GM21528 (cell line): ENCODE measurements at regions not wholly inside any gene's neighbourhood (a gene's known extent, or its start where the extent isn't known, plus 50 kb on each side); places are given as distances from the start of the nearest gene placed in this dataset.

Experiments used
- ATAC-seq: cut with Tn5 transposase; IDR thresholded peaks from one replicate; pipeline ENCODE4 v1.9.1; 2021; ENCODE audit warnings: mild to moderate bottlenecking, moderate library complexity; ENCODE audit not compliant: unreplicated experiment, low FRiP score

DNA sequence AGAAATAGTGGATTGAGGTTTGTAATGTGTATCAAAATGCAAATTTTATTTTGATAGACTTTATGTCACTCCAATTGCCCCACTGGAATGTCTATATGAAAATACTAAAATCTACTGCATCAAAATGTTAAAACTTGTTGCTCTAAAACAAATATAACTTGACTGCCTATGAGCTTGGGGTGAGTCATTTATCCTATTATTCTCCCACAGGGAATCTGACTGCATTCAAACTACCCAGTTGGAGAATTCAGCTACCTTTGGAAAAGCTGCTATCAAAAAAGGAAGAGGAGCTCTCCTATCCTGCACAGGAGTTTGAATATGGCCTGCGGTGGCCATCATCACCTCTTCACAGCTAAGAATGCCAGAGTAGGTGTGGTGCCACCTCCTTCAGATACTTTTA, 173.1 kb downstream of the KLHL28 start:
- no peak for ATAC-seq

DNA sequence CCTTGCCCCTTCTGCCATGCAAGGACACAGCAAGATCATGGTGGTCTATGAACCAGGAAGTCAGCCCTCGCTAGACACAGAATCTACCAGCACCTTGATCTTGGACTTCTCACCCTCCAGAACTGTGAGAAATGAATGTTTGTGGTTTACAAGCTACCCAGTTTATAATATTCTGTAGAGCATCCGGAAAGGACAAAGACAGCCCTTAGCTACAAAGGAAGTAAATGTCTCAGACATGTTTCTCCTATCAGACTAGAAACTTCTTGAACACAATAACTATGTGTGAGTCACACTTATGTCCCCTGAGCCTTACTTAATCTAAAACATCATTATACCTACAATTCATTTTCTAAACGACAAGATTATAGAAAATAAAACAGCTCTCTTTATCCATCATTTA, 176.7 kb downstream of the KLHL28 start:
- no peak for ATAC-seq

DNA sequence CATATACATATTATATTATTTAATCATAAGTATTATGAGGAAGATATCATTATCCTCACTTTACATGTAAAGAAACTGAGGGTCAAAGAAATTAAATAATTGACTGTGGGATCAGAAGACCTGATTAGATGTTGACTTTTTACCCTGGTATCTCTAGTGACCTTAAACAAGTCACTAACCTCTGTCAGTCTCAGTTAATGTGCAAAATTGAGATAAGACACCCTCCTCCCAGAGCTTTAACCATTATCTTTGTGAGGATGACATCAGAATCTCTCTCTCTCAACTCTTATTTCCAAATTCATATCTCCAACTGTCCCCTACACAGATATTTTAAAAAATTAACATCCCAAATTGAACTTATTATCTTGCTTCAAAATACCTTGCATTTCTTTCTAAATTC, 177.8 kb downstream of the KLHL28 start:
- ATAC-seq: no peak

DNA sequence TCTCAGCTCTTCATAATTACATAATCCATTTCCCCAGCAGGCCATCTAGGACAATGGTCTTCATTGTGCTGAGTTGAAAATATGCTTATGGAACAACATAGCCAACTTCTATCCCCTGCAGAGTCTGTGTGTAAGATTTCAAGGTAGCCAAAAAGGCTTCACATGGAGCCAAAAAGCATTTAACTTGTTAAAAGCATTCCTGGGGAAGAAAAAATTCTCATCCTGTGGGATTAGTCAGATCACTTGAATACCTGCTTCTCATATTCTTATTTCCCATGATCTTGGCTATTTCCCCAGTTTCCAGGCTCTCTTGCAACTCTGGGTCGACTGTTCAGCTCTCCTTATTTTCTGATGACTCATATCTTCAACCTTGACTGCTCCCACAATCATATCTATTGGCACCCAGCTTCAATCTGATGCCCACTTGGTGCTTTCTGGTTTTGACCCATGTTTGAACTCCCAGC, 178.9 kb downstream of the KLHL28 start:
- ATAC-seq: no peak

DNA sequence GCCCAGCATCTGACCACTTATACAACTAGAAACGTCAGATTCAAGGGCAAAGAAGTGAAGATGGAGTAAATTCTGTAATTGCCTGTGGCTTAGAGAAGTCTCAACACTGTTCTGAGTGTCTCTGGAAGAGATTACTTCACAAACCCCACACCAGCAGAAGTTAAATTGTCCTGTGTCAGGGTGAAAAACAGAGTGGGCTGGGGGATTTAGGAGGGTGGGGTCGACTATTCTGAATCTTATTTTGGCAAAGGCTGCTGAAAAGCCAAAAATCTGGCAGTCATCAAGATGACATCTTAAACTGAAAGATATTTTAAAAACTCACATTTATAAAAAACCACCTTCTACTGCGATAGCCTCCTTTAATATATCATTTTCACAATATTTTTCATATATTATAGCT, 180.8 kb downstream of the KLHL28 start:
- ATAC-seq: no peak

DNA sequence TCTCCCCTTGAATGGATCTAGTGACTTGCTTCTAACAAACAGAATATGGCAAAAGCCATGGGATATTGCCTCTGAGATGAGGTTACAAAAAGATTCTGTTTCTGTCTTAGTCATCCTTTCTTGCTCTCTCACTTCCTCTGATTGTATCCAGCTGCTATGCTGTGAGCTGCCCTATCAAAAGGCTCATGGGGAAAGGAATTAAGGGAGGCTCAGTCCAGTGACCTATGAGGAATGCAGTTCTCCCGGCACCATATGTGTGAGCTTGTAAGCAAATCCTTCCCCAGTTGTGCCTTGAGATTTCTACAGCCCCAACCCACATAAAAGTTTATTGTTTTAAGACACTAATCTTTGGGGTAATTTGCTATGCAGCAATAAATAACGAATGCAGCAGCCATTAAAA, 183.1 kb downstream of the KLHL28 start:
- no peak for ATAC-seq

DNA sequence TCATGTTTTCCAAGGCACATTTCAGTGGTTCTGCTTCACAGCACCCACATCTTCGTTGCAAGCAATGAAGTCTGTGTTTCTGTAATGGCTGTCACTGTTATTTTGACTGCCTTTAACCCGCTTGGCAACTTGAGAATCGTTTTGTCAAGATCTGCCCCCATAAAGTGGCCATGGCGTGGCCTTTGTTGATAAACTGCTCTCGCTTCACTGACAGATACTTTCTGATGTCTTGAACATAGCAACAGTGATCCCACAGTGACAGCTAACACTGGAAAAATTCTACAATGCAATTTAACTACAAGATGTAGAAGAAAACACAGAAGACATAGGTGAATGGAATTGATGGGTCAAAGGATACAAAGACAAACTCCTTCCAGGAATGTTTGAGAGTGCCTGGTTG, 184.2 kb downstream of the KLHL28 start:
- ATAC-seq: no peak

DNA sequence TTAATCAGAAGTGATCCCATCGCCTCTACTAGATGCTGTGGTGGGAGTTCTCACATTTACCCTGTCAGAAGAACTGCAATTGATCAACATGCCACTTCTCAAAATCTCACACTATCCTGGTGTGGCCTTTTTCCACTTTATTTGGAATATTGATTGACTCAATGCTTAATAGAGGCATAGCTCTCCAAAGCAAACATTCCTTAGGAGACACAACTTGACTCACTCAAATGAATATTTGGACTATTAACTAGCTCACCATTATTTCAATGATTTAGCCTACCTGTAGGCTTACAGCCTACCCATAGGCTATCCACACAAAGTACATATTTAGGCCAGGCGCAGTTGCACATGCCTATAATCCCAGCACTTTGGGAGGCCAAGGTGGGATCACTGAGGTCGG, 186.5 kb downstream of the KLHL28 start:
- no peak for ATAC-seq

DNA sequence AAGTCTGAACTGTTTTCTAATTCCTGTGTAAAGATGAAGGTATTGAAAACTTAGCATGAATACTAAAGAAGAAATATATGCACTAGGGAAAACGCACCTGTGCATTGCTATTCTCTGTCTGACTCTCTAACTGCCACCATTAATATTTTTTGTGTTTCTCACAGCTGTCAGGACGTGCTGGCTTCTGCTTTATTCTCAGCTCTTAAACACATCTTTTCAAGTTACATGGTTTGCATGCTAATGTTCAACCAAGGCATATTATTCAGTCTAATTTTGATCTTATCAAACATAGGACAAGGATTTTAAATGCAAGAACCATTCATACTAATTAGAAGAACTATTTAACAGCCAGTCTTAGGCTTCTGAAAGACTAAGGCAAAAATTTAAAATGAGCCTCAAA, 187.4 kb downstream of the KLHL28 start:
- no peak for ATAC-seq

DNA sequence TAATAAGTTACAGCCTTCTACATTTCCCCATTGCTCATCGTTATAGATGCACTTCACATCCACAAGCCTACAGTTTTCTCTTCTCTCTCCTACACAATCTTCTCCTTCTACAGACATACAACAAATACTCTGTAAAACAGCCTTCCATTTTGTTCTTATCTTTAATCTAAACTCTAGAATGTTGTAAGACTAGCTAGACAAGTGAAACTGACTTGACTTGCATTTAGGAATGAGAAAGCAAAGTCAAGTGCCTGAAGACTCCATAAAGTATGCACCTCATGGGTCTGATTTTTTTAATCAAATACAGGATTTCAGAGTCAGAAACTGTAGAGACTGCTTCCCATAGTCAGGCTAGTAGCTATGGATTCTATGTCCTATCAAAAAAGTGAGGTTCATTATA, 190.3 kb downstream of the KLHL28 start:
- ATAC-seq: no peak

DNA sequence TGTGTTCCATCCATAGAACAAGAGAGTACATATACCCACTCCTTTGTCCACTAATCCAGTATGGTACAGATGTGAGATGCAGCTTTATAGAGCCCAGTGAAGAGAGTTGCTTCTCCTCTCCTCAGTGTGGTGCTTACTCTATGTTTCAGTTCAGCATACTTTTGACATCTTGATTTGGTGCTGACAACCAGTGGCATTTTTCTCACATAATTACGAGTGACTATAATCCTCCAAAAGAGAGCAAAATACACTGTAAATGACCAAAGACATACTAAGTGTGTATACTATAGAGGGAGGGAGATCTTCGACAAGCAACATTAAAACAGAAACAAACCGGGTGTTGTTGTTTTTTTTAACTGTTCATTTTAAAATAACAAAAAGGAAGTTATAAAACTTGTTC, 191.5 kb downstream of the KLHL28 start:
- no peak for ATAC-seq

DNA sequence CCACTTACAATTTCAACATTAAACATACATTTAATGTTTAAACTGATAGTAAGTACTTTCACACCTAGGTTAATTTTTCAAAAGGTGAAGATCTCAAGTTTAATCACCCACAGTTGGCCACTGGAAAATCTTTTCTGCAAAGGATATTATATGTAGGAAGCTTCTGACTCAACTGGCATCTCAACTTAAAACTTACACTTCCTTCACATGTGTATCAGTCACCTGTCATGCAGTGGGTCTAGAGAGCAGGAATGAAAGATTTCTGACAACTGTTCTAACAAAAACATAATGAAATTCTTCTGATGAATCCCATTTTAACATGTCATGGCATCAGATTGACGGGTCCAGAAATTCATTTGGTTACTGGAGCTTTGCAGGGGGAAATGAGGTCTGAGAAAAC, 192.8 kb downstream of the KLHL28 start:
- no peak for ATAC-seq

DNA sequence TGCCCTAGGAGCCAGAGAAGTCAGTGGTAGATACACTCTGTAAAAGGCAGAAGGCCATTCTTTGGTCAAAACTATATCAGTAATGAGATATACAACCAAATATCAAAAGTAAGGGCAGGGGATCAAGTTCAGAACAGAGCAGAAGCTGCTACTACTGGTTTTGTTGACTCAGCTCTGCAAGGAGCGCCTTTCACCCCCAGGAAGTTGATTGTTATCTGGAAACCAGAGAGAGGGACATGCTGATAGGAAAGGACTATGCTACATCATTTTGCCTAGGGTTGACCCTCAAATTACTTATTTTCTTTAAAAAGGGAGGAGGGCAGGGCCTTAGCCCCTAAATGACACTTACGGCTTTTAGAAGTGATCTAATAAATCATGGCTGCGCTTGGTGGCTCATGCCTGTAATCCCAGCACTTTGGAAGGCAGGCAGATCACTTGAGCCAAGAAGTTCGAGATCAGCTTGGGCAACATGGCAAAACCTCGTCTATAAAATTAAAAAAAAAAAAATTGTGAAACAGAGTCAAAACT, 194.0 kb downstream of the KLHL28 start:
- ATAC-seq: no peak

DNA sequence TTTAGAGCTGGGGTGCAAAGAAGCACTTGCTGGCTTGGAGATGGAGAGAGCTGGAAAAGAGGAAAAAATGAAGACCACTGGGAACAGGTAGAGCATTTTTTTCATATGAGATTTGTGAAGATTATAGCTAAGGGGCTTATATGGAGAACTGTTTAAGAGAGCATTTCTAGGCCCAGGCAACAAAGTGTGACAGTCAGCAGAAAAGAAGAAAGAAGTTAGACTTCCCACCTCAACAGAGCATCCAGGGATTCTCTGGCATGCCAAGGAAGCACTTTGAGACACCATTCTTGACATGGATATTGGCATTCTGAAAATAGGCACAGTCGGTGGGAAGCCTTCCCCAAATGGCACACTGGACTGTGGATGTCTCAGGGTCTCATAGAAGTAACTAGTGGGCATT, 195.5 kb downstream of the KLHL28 start:
- no peak for ATAC-seq

DNA sequence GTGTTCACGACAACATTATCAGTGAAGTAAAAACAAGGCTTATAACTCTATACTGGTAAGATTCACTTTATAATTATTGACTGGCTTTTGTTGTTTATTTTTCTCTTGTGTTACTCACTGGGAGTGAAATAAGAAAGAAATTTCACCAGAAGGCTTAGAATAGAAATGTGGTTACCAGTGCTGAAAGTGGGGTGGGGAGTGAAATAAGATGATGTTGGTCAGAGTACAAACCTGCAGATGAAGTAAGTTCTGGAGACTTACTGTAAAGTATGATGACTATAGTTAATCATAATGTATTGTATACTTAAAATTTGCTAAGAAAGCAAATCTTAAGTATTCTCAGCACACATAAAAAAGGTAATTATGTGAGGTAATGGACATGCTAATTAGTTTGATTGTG, 198.4 kb downstream of the KLHL28 start:
- no peak for ATAC-seq

DNA sequence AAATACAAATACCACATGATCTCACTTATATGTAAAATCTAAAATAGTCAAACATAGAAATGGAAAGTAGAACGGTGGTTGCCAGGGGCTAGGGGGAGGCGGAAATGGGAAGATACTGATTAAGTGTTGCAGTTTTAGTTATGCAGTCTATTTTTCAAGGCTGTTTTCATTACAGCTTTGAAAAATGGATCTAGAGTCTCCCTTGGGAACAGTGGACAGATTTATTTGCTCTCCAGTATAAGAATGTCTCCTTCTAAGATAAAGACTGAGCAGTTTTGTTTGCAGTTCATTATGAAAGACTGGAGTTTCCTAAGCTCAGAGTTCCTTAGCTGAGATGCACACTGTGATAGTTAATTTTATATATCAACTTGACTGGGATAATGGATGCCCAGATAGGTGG, 202.5 kb downstream of the KLHL28 start:
- ATAC-seq: no peak

DNA sequence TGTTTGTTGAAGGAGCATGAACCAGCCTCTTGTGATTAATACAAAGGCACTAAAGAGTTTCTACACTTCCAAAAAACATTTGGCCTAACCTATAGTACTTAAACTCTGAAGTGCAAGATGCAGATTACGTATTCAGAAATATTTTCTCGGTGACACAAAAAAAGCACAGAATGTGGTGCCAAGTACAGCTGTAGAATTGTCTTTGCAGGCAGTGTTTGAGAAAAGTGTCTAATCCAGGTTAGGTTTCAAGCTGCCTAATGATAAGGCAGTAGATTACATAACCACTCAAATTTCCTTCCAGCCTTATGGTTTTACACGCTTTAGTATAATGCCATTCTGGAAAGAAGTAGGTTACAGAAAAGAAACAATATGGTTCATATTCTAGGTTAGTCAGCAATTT, 205.2 kb downstream of the KLHL28 start:
- no peak for ATAC-seq

DNA sequence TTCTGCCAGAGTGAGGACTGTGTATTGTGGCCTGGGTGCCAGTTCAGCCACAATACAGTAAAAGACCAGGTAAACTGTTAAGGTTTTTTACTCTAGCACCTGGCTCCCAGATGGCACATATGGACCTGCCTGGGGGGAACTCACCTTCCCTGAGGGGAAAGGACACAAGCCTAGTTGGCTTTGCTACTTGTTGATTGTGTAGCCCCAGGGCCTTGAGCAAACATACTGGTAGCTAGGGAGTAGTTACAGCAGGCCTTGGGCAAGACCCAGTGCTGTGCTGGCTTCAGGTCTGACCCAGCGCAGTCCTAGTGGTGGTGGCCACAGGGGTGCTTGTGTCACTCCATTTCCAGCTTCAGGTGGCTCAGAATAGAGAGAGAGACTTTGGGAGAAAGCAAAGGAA, 216.4 kb downstream of the KLHL28 start:
- ATAC-seq: no peak

DNA sequence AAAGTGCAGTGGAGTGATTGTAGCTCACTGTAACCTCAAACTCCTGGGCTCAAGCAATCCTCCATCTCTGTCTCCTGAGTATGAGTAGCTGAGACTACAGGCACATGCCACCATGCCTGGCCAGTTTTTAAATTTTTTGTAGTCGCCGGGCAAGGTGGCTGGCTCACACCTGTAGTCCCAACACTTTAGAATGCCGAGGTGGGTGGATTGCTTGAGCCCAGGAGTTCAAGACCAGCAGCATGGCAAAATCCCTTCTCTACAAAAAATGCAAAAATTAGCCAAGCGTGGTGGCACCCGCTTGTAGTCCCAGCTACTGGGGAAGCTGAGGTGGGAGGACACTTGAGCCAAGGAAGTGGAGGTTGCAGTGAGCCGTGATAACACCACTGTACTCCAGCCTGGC, 219.5 kb downstream of the KLHL28 start:
- no peak for ATAC-seq

DNA sequence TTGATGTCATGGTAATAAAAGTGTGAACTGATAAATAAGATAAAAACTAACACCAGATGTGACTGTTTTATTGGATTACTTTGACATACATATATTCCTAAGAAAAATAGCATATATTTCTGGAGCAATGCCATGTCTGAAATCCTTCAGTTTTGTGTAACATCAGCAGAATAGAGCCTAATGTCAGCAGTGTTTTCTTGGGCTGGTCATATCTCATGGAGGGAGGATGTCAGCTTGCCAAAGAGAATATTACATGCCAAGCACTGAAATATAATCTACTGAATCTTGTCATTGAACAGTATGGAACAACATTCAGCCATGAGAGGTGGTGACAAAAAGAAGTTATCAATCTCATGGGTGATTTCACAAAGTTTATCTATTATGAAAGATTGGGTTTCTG, 220.3 kb downstream of the KLHL28 start:
- ATAC-seq: no peak

DNA sequence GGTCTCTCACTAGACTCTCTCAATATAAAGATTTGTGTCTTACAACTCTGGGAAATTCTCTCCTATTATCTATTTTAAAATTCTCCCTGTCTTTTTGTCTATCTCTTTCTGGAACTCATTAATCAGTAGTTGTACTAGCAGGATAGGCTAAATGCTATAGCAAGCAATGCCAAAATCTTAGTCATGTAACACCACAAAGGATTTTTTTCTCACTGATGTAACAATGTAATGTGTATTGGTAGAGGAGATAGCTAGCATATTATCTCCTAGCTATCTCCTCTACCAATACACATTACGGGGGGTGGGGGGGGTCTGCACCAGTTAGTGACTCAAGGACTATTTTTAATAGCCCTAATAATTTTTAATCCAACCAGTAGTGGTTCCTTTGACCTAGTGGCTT, 225.4 kb downstream of the KLHL28 start:
- ATAC-seq: no peak

DNA sequence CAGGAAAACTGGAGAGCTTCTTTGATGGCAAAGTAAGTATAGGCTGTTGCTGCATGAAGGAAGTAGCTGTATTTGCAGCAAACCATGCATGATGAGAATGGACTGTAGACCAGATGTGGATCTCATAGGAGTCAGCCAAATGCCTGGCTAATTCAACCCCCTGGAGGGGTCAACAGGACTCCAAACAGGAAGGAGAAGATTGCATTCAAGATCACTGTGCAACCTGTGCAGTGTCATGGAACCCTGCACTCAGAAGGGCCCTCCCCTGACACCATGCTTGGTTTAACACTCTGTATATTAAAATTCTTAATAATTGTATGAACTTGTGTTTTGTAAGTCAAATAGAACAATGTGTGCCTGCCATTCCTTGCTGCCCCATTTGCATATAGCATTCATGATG, 225.1 kb upstream of the FSCB start:
- ATAC-seq: no peak

DNA sequence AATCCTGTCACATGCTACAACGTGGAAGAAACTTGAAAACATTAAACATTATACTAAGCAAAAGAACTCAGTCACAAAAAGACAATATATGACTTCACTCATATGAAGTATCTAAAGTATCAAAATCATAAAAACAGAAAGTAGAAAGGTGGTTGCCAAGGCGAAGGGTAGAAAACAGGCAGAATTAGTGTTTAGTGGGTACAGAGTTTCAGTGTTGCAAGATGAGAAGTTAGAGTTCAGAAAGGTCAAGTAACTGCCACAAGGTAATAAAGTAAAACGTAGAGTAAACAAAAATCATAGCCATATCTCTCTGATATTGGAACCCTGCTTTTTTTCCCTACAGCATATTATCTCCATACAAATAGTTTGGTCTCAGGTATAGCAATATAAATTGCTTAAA, 223.8 kb upstream of the FSCB start:
- ATAC-seq: no peak
